Chondrocyte (in vitro differentiated cells): ENCODE measurements at regions not wholly inside any gene's neighbourhood (a gene's known extent, or its start where the extent isn't known, plus 50 kb on each side); places are given as distances from the start of the nearest gene placed in this dataset.
"Not testable (repeated sequence)": the region's sequence is repeated elsewhere in the genome, so short reads cannot be mapped to it uniquely, and the experiment has no call there.

Experiments used
- DNase-seq: peaks from one replicate; pipeline ENCODE4 v3.0.0; 2021; ENCODE audit warnings: mixed read lengths, low spot score
- H3K27ac Mint-ChIP-seq: one replicate; pipeline ENCODE4 v1.8.0; 2021; ENCODE audit warnings: mild to moderate bottlenecking, moderate library complexity, mixed read lengths; ENCODE audit not compliant: unreplicated experiment
- H3K27me3 Mint-ChIP-seq: 2 replicates; pipeline ENCODE4 v1.8.0; 2021; ENCODE audit warnings: low read depth, mixed read lengths
- H3K36me3 Mint-ChIP-seq: 2 replicates; pipeline ENCODE4 v1.8.0; 2021; ENCODE audit warnings: low read depth, mixed read lengths
- H3K4me1 Mint-ChIP-seq: 2 replicates; pipeline ENCODE4 v1.8.0; 2021; ENCODE audit warnings: low read depth, mild to moderate bottlenecking, mixed read lengths
- H3K4me3 Mint-ChIP-seq: one replicate; pipeline ENCODE4 v1.8.0; 2021; ENCODE audit warnings: mild to moderate bottlenecking, moderate library complexity, mixed read lengths; ENCODE audit not compliant: unreplicated experiment
- H3K9me3 Mint-ChIP-seq: 2 replicates; pipeline ENCODE4 v1.8.0; 2021; ENCODE audit warnings: low read depth, mixed read lengths
- TF ChIP-seq, protein P1 (sequence below): fragments of 200-600 bp; sonication (generic); IDR thresholded peaks from 2 replicates; pipeline ENCODE4 v1.5.0; 2021; ENCODE audit warnings: antibody characterized with exemption, mild to moderate bottlenecking, moderate library complexity

DNA sequence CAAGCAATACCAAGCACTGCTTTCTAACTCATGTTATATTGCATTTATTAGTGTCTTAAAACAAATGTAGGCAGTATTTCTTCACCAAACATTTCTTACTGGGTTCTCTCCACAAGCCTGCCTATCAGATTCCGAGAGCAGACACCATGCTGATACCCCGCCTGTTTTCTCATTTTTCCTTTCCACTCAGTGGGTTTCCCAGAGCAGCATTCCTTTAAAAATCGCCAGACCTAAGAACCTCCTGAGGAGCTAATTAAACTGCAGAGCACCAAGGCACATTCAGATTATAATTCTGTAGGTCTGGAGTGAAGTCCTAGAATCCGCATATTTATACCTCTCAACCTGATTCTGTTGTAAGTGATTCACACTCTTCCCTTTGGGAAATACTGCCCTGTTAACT is 405.6 kb downstream of the TNS1 start:
- peaks cover 4% of the 10 kb centered on the region for H3K27me3 Mint-ChIP-seq

DNA sequence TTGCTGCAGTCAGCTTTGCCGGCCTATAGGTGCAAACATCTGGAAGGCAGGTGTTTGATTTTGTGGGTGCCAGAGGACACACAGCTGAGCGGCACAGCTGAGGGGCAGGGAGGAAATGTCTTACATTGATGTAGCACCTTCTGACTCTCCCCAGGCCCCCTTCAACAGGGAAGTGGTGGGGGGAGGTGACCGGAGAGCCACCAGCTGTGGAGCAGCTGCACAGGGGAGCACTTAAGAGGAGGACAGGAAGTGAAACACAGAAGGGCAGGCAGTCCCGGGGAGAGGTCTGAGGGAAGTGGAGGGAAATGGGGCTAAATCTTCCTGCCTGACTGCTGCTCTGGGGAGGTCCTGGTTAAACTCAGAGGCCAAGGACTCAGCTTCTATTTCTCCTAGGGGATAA is 409.1 kb downstream of the TNS1 start:
- no peak overlapping the region for H3K4me3 Mint-ChIP-seq
- H3K4me1 Mint-ChIP-seq = peaks cover 19% of the 10 kb centered on the region
- DNase-seq = no peak
- TF ChIP-seq, protein P1, sequence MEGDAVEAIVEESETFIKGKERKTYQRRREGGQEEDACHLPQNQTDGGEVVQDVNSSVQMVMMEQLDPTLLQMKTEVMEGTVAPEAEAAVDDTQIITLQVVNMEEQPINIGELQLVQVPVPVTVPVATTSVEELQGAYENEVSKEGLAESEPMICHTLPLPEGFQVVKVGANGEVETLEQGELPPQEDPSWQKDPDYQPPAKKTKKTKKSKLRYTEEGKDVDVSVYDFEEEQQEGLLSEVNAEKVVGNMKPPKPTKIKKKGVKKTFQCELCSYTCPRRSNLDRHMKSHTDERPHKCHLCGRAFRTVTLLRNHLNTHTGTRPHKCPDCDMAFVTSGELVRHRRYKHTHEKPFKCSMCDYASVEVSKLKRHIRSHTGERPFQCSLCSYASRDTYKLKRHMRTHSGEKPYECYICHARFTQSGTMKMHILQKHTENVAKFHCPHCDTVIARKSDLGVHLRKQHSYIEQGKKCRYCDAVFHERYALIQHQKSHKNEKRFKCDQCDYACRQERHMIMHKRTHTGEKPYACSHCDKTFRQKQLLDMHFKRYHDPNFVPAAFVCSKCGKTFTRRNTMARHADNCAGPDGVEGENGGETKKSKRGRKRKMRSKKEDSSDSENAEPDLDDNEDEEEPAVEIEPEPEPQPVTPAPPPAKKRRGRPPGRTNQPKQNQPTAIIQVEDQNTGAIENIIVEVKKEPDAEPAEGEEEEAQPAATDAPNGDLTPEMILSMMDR = no peak
- H3K27ac Mint-ChIP-seq = no peak overlapping the region
- H3K36me3 Mint-ChIP-seq = peaks cover 3% of the 10 kb centered on the region
- H3K27me3 Mint-ChIP-seq = no peaks in the 10 kb centered on the region
- no peaks in the 10 kb centered on the region for H3K9me3 Mint-ChIP-seq

More for the DNA sequence above, 405.6 kb downstream of the TNS1 start:
- peaks cover 9% of the 10 kb centered on the region for H3K4me1 Mint-ChIP-seq
- H3K36me3 Mint-ChIP-seq = no peaks in the 10 kb centered on the region
- H3K9me3 Mint-ChIP-seq = no peaks in the 10 kb centered on the region
- H3K27ac Mint-ChIP-seq = no peak overlapping the region
- DNase-seq = no peak
- no peak overlapping the region for H3K4me3 Mint-ChIP-seq
- TF ChIP-seq, protein P1 = no peak

- TF ChIP-seq, protein P1 = no peak
- peaks cover 29% of the 10 kb centered on the region for H3K4me1 Mint-ChIP-seq
- H3K27me3 Mint-ChIP-seq = no peaks in the 10 kb centered on the region
- no peaks in the 10 kb centered on the region for H3K9me3 Mint-ChIP-seq
- no peak overlapping the region for H3K4me3 Mint-ChIP-seq
- H3K36me3 Mint-ChIP-seq = peaks cover 3% of the 10 kb centered on the region
- no peak overlapping the region for H3K27ac Mint-ChIP-seq
- DNase-seq = no peak
Measured at GRCh38 chr2:217588266-217588665, 414.5 kb downstream of the TNS1 start.

DNA sequence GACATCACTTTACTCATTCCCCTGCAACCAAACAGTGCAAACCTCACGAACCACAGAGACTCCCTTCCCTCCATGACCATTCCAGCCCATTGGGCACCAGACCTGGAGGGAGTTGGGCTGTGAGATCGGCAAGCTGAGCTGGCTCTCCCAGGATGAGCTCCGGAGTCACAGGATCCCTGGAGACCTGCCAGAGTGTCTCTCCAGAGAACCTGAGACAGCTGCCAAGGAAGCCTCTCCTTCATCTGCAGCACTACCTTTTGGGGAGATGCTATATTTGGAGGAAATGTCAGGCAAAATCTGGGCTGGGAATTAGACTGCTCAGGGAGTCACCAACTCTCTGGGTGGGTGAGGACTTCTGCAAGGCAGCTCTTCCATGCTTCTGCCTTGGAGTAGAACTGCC is 417.4 kb downstream of the TNS1 start:
- Mint-ChIP-seq H3K36me3 (peaks cover 2% of the 10 kb centered on the region), H3K27me3 (no peaks in the 10 kb centered on the region), H3K4me1 (peaks cover 32% of the 10 kb centered on the region), H3K4me3 (no peak overlapping the region), H3K9me3 (no peaks in the 10 kb centered on the region), H3K27ac (no peak overlapping the region)
- TF ChIP-seq, protein P1 = no peak
- no peak for DNase-seq

DNA sequence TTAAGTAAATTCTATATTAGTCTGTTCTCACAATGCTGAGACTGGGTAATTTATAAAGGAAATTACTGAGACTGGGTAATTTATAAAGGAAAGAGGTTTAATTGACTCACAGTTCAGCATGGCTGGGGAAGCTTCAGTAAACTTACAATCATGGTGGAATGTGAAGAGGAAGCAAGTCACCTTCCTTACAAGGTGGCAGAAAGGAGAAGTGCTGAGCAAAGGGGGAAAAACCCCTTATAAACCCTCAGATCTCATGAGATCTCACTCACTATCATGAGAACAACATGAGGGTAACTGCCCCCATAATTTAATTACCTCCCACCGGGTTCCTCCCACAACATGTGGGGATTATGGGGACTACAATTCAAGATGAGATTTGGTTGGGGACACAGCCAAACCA is 422.4 kb downstream of the TNS1 start:
- not testable (repeated sequence) for H3K27me3 Mint-ChIP-seq, H3K36me3 Mint-ChIP-seq, H3K9me3 Mint-ChIP-seq, DNase-seq, H3K4me1 Mint-ChIP-seq, H3K27ac Mint-ChIP-seq, H3K4me3 Mint-ChIP-seq

DNA sequence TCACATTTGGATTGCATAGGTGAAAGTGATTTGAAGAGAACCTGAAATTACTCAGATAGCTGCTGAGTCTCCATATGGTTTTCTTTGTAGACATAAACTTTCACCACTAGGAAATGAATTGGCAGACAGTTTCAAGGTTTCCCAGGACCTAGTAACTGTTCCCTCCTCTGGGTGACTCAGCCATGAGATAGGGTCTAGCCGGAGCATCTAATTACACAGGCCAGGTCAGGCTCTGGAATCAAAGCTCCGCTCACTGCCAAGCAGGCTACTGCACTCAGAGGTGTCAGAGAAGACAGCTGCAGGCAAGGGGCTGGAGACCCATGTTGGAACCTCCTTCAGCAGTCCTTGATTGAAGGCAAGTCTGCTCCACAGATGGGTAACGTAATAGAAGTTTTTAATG is 429.2 kb downstream of the TNS1 start:
- Mint-ChIP-seq H3K4me1 (peaks cover 27% of the 10 kb centered on the region), H3K36me3 (no peaks in the 10 kb centered on the region), H3K27ac (no peak overlapping the region), H3K27me3 (no peaks in the 10 kb centered on the region), H3K9me3 (peaks cover 8% of the 10 kb centered on the region), H3K4me3 (no peak overlapping the region)
- no peak for DNase-seq
- TF ChIP-seq, protein P1 = peak; percentile 13
